ENCODE measurements at regions not wholly inside any gene's neighbourhood (a gene's known extent, or its start where the extent isn't known, plus 50 kb on each side); places are given as distances from the start of the nearest gene placed in this dataset.

DNA sequence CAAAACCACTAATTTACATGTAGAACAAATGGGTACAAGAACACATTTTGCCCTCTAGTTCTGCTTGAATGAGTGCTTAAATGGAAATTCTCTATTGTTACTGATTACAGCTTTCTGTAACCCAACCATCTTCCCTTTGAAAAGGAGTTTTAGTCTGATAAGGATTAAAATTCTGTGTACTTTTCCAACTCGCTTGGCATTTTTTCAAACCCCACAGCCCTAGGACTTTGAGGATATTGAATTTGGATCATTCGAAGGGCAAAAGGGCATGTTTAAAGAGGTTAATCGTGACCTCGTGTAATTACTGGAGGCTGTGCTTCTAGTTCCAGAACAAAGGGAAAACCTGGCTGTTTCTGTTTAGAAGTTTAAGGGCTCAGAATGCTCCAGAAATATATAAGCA lies 432.3 kb downstream of the PID1 start:
- no peak for TF ChIP-seq POLR2A (IDR thresholded peaks at IDR 0.05; ENCODE audit: low read length)
- TF ChIP-seq GATA1 (IDR thresholded peaks at IDR 0.05; ENCODE audit: low read depth, low read length), result no peak
